Fibroblast of skin of right biceps (primary cell): ENCODE measurements at regions not wholly inside any gene's neighbourhood (a gene's known extent, or its start where the extent isn't known, plus 50 kb on each side); places are given as distances from the start of the nearest gene placed in this dataset.
"Not testable (repeated sequence)": the region's sequence is repeated elsewhere in the genome, so short reads cannot be mapped to it uniquely, and the experiment has no call there.

Experiments used
- DNase-seq: peaks from one replicate; pipeline ENCODE4 v3.0.0-alpha.2; 2013

- DNase-seq = no peak
These were observed 832.0 kb upstream of the ARRDC3 start for GRCh38 chr5:92215116-92215515.

- DNase-seq = no peak
These were observed 825.1 kb upstream of the ARRDC3 start for GRCh38 chr5:92208265-92208664.

- DNase-seq = no peak
These were observed 824.0 kb upstream of the ARRDC3 start for GRCh38 chr5:92207151-92207550.

GRCh38 chr5:92206681-92207080 lies 823.6 kb upstream of the ARRDC3 start:
- no peak for DNase-seq

- DNase-seq = not testable (repeated sequence)
These were observed 815.9 kb upstream of the ARRDC3 start for GRCh38 chr5:92199035-92199434.

GRCh38 chr5:92181656-92182055 lies 798.5 kb upstream of the ARRDC3 start:
- DNase-seq = no peak

GRCh38 chr5:92180391-92180790 lies 797.3 kb upstream of the ARRDC3 start:
- DNase-seq = no peak

- DNase-seq = no peak
These were observed 796.5 kb upstream of the ARRDC3 start for GRCh38 chr5:92179651-92180050.

- DNase-seq = no peak
These were observed 794.9 kb upstream of the ARRDC3 start for GRCh38 chr5:92177926-92178487.

GRCh38 chr5:92163906-92164305 lies 780.8 kb upstream of the ARRDC3 start:
- no peak for DNase-seq

GRCh38 chr5:92147798-92148197 lies 764.7 kb upstream of the ARRDC3 start:
- DNase-seq = no peak

GRCh38 chr5:92147266-92147665 lies 764.1 kb upstream of the ARRDC3 start:
- no peak for DNase-seq

GRCh38 chr5:92145852-92146251 lies 762.7 kb upstream of the ARRDC3 start:
- DNase-seq = no peak

- DNase-seq = no peak
These were observed 761.7 kb upstream of the ARRDC3 start for GRCh38 chr5:92144824-92145223.

- DNase-seq = not testable (repeated sequence)
These were observed 749.3 kb upstream of the ARRDC3 start for GRCh38 chr5:92132294-92132908.

GRCh38 chr5:92126182-92126581 lies 743.1 kb upstream of the ARRDC3 start:
- no peak for DNase-seq

- no peak for DNase-seq
These were observed 736.0 kb upstream of the ARRDC3 start for GRCh38 chr5:92119110-92119509.

GRCh38 chr5:92106808-92107207 lies 723.7 kb upstream of the ARRDC3 start:
- no peak for DNase-seq

GRCh38 chr5:92104126-92104525 lies 721.0 kb upstream of the ARRDC3 start:
- no peak for DNase-seq

- DNase-seq = no peak
These were observed 719.2 kb upstream of the ARRDC3 start for GRCh38 chr5:92102313-92102712.

- DNase-seq = no peak
These were observed 709.1 kb upstream of the ARRDC3 start for GRCh38 chr5:92092239-92092638.

GRCh38 chr5:92086059-92086811 lies 703.1 kb upstream of the ARRDC3 start:
- DNase-seq = no peak

GRCh38 chr5:92081958-92082712 lies 699.0 kb upstream of the ARRDC3 start:
- no peak for DNase-seq

- no peak for DNase-seq
These were observed 687.7 kb upstream of the ARRDC3 start for GRCh38 chr5:92070786-92071185.
